Kidney (tissue), 13 donors: ENCODE measurements at regions not wholly inside any gene's neighbourhood (a gene's known extent, or its start where the extent isn't known, plus 50 kb on each side); places are given as distances from the start of the nearest gene placed in this dataset.

Source experiments
- DNase-seq, 5 donors: peaks; one replicate each; pipeline ENCODE4 v3.0.0-alpha.2; 2013 to 2020
- FAIRE-seq: peaks from 2 replicates; lab custom pipeline; 2012; peaks lifted over from hg19 to GRCh38; lab: Jason Lieb, UNC
- H3K27ac ChIP-seq, 2 donors: one replicate each; pipeline ENCODE4 v1.7.0; 2013; ENCODE audit warnings: low read depth in 2 of 2, low read length in 2 of 2, inconsistent platforms in 1 of 2
- H3K27me3 ChIP-seq: one replicate; pipeline ENCODE4 v1.7.1; 2013; ENCODE audit warnings: low read length, inconsistent platforms; ENCODE audit not compliant: control insufficient read depth, insufficient read depth
- H3K36me3 ChIP-seq, 3 donors: one replicate each; pipeline versions ENCODE4 v1.7.0 to v1.7.1; 2013; ENCODE audit warnings: low read length in 3 of 3, control low read depth in 1 of 3, inconsistent platforms in 1 of 3; ENCODE audit not compliant: insufficient read depth in 3 of 3, control insufficient read depth in 2 of 3
- H3K4me1 ChIP-seq, 3 donors: one replicate each; pipeline versions ENCODE4 v1.7.0 to v1.7.1; 2013; ENCODE audit warnings: low read length in 3 of 3, inconsistent platforms in 1 of 3, low read depth in 1 of 3; ENCODE audit not compliant: control insufficient read depth in 2 of 3, insufficient read depth in 2 of 3
- H3K4me3 ChIP-seq, 3 donors: one replicate each; pipeline versions ENCODE4 v1.7.0 to v1.8.1; 2013; ENCODE audit warnings: low read length in 3 of 3, control low read depth in 1 of 3, inconsistent platforms in 1 of 3
- H3K9ac ChIP-seq, 3 donors: one replicate each; pipeline versions ENCODE4 v1.7.0 to v1.7.1; 2013; ENCODE audit warnings: low read length in 3 of 3, control low read depth in 1 of 3, inconsistent platforms in 1 of 3
- H3K9me3 ChIP-seq, 3 donors: one replicate each; pipeline versions ENCODE4 v1.7.0 to v1.7.1; 2013; ENCODE audit warnings: low read length in 3 of 3, control low read depth in 1 of 3, inconsistent platforms in 1 of 3; ENCODE audit not compliant: control insufficient read depth in 2 of 3, insufficient read depth in 1 of 3
- CTCF ChIP-seq: IDR thresholded peaks from 3 replicates; pipeline ENCODE4 v1.5.1; 2012; ENCODE audit warnings: mild to moderate bottlenecking, moderate library complexity, borderline replicate concordance; ENCODE audit not compliant: insufficient read depth; ENCODE audit errors: extremely low read depth
- intact Hi-C: fragments of 100-400 bp; cut with DNase I; formaldehyde crosslinking; loops from one replicate; pipeline ENCODE4 v1.11.1; 2022
- donor health status: control.
- donor health status: control.
- donor health status: control.
- donor health status: control.
- donor health status: control.
- donor health status: DM: yes; HTN: yes; CAD: no.
- donor health status: Normal renal cell carcinoma (clear cell type).

GRCh38 chr16:85255777-85256176 is 143.5 kb upstream of the CIBAR2 start:
- Histone ChIP-seq H3K9ac (no peak overlapping the region), H3K4me3 (no peak overlapping the region), H3K27me3 (no peaks in the 10 kb centered on the region), H3K27ac (no peak overlapping the region), H3K9me3 (no peaks in the 10 kb centered on the region), H3K36me3 (no peaks in the 10 kb centered on the region), H3K4me1 (peaks cover 0 to 5% (median 0%) of the 10 kb centered on the region in 3 donors)
- DNase-seq (no peak), FAIRE-seq (no peak)
- no peak for TF ChIP-seq CTCF
- intact Hi-C loops, result no loop called here

- DNase-seq, result no peak
- H3K9me3 ChIP-seq, result no peaks in the 10 kb centered on the region
- H3K4me3 ChIP-seq, result no peak overlapping the region
Measured at GRCh38 chr16:85256190-85256739, 144.0 kb upstream of the CIBAR2 start.

GRCh38 chr16:85257483-85257882 is 145.2 kb upstream of the CIBAR2 start:
- H3K9me3 ChIP-seq, result no peaks in the 10 kb centered on the region
- H3K27me3 ChIP-seq, result no peaks in the 10 kb centered on the region
- H3K9ac ChIP-seq, result no peak overlapping the region
- H3K36me3 ChIP-seq, result no peaks in the 10 kb centered on the region
- intact Hi-C loops, result no loop called here
- peaks cover 0 to 5% (median 0%) of the 10 kb centered on the region in 3 donors for H3K4me1 ChIP-seq
- H3K4me3 ChIP-seq, result no peak overlapping the region
- DNase-seq (no peak), FAIRE-seq (no peak)
- no peak for TF ChIP-seq CTCF
- H3K27ac ChIP-seq, result no peak overlapping the region

More at GRCh38 chr16:85256190-85256739, 144.0 kb upstream of the CIBAR2 start:
- H3K27ac ChIP-seq, result no peak overlapping the region
- no peaks in the 10 kb centered on the region for H3K27me3 ChIP-seq
- H3K9ac ChIP-seq, result no peak overlapping the region
- TF ChIP-seq CTCF, result no peak
- intact Hi-C loops, result no loop called here
- no peak for FAIRE-seq
- H3K4me1 ChIP-seq, result peaks cover 0 to 5% (median 0%) of the 10 kb centered on the region in 3 donors
- H3K36me3 ChIP-seq, result no peaks in the 10 kb centered on the region

- H3K27me3 ChIP-seq, result no peaks in the 10 kb centered on the region
- intact Hi-C loops, result no loop called here
- H3K4me3 ChIP-seq, result no peak overlapping the region
- no peak for TF ChIP-seq CTCF
- H3K36me3 ChIP-seq, result no peaks in the 10 kb centered on the region
- peaks cover 0 to 5% (median 0%) of the 10 kb centered on the region in 3 donors for H3K4me1 ChIP-seq
- no peak overlapping the region for H3K9ac ChIP-seq
- DNase-seq (no peak), FAIRE-seq (no peak)
- H3K27ac ChIP-seq, result no peak overlapping the region
- H3K9me3 ChIP-seq, result no peaks in the 10 kb centered on the region
Measured at GRCh38 chr16:85258166-85258565, 145.9 kb upstream of the CIBAR2 start.
